ENCODE measurements at regions not wholly inside any gene's neighbourhood (a gene's known extent, or its start where the extent isn't known, plus 50 kb on each side); places are given as distances from the start of the nearest gene placed in this dataset.
"Not testable (repeated sequence)": the region's sequence is repeated elsewhere in the genome, so short reads cannot be mapped to it uniquely, and the experiment has no call there.

DNA sequence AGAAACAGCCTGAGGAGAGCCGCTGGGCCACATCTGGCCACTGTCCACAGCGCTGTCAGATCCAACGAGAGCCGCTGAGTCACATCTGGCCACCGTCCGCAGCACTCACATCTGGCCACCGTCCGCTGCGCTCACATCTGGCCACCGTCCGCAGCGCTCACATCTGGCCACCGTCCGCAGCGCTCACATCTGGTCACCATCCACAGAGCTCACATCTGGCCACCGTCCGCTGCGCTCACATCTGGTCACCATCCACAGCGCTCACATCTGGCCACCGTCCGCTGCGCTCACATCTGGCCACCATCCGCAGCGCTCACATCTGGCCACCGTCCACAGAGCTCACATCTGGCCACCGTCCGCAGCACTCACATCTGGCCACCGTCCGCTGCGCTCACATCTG is 549.3 kb upstream of the B3GAT1 start:
- not testable (repeated sequence) for ATAC-seq

DNA sequence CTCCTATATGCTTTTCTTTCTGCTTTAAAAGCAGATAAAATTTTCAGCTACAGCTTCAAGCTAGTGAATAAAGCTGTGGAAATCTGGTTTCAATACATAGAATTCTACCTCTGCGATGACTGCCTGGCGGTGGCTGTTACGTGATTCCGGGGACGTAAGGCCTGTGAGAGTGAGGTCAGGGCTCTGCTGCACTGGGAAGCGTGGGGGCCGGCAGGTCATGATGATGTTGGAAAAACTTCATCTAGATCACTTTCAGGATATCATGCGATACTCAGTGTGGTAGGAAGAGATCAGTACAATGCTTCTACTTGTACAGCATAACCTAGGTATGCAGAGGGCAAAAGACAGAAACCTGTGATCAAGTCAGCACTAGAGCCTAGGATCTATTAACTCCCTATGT is 546.8 kb upstream of the B3GAT1 start:
- no peak for ATAC-seq
- TF ChIP-seq TCF4 (CRISPR knock-in tag; IDR thresholded peaks at IDR 0.05; ENCODE audit: borderline replicate concordance) (no peak), CSDC2 (CRISPR knock-in tag; IDR thresholded peaks at IDR 0.05) (no peak), GLIS3 (CRISPR knock-in tag; IDR thresholded peaks at IDR 0.05) (no peak), ZNF565 (CRISPR knock-in tag; conservative IDR thresholded peaks at IDR 0.05; ENCODE audit: low read depth) (no peak), ARNTL (CRISPR knock-in tag; IDR thresholded peaks at IDR 0.05; ENCODE audit: borderline replicate concordance, low read depth) (no peak), ZC3H10 (CRISPR knock-in tag; IDR thresholded peaks at IDR 0.05) (no peak), OSR1 (CRISPR knock-in tag; IDR thresholded peaks at IDR 0.05) (no peak), ISL1 (CRISPR knock-in tag; IDR thresholded peaks at IDR 0.05) (no peak), TOX (CRISPR knock-in tag; IDR thresholded peaks at IDR 0.05; ENCODE audit: borderline replicate concordance) (no peak), ZFP30 (CRISPR knock-in tag; IDR thresholded peaks at IDR 0.05) (no peak), ZNF8 (CRISPR knock-in tag; IDR thresholded peaks at IDR 0.05) (no peak)
- TF ChIP-seq, protein P1, sequence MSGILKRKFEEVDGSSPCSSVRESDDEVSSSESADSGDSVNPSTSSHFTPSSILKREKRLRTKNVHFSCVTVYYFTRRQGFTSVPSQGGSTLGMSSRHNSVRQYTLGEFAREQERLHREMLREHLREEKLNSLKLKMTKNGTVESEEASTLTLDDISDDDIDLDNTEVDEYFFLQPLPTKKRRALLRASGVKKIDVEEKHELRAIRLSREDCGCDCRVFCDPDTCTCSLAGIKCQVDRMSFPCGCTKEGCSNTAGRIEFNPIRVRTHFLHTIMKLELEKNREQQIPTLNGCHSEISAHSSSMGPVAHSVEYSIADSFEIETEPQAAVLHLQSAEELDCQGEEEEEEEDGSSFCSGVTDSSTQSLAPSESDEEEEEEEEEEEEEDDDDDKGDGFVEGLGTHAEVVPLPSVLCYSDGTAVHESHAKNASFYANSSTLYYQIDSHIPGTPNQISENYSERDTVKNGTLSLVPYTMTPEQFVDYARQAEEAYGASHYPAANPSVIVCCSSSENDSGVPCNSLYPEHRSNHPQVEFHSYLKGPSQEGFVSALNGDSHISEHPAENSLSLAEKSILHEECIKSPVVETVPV (CRISPR knock-in tag; IDR thresholded peaks at IDR 0.05) = no peak
- TF ChIP-seq, protein P2, sequence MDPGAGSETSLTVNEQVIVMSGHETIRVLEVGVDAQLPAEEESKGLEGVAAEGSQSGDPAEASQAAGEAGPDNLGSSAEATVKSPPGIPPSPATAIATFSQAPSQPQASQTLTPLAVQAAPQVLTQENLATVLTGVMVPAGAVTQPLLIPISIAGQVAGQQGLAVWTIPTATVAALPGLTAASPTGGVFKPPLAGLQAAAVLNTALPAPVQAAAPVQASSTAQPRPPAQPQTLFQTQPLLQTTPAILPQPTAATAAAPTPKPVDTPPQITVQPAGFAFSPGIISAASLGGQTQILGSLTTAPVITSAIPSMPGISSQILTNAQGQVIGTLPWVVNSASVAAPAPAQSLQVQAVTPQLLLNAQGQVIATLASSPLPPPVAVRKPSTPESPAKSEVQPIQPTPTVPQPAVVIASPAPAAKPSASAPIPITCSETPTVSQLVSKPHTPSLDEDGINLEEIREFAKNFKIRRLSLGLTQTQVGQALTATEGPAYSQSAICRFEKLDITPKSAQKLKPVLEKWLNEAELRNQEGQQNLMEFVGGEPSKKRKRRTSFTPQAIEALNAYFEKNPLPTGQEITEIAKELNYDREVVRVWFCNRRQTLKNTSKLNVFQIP (CRISPR knock-in tag; IDR thresholded peaks at IDR 0.05; ENCODE audit: borderline replicate concordance, low read depth) = no peak

DNA sequence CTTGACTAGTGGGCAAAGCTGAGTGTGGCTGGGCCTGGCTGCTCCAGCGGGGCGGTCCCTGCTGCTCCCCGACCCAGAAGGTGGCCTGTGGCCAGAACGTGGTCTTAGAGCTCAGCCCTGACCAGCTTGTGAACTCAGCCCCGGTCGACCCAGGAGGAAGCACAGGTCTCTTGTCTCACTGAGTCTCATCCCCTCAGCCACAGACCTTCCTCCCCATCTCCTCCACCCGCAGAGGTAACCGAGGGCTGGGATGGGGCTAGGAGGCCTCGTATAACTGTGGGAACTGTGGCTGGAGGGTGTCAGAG is 546.2 kb upstream of the B3GAT1 start:
- TF ChIP-seq ZC3H10 (CRISPR knock-in tag; IDR thresholded peaks at IDR 0.05) (no peak), BACH2 (CRISPR knock-in tag; IDR thresholded peaks at IDR 0.05; ENCODE audit: borderline replicate concordance) (no peak), ISL1 (CRISPR knock-in tag; IDR thresholded peaks at IDR 0.05) (no peak), SNAI2 (CRISPR knock-in tag; IDR thresholded peaks at IDR 0.05) (no peak), GLIS3 (CRISPR knock-in tag; IDR thresholded peaks at IDR 0.05) (no peak), RARB (CRISPR knock-in tag; IDR thresholded peaks at IDR 0.05) (no peak), ZNF565 (CRISPR knock-in tag; conservative IDR thresholded peaks at IDR 0.05; ENCODE audit: low read depth) (no peak), ZNF70 (CRISPR knock-in tag; IDR thresholded peaks at IDR 0.05) (no peak)
- TF ChIP-seq, protein P3, sequence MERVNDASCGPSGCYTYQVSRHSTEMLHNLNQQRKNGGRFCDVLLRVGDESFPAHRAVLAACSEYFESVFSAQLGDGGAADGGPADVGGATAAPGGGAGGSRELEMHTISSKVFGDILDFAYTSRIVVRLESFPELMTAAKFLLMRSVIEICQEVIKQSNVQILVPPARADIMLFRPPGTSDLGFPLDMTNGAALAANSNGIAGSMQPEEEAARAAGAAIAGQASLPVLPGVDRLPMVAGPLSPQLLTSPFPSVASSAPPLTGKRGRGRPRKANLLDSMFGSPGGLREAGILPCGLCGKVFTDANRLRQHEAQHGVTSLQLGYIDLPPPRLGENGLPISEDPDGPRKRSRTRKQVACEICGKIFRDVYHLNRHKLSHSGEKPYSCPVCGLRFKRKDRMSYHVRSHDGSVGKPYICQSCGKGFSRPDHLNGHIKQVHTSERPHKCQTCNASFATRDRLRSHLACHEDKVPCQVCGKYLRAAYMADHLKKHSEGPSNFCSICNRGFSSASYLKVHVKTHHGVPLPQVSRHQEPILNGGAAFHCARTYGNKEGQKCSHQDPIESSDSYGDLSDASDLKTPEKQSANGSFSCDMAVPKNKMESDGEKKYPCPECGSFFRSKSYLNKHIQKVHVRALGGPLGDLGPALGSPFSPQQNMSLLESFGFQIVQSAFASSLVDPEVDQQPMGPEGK (CRISPR knock-in tag; IDR thresholded peaks at IDR 0.05; ENCODE audit: borderline replicate concordance) = no peak
- TF ChIP-seq, protein P1 (CRISPR knock-in tag; IDR thresholded peaks at IDR 0.05) = no peak
- TF ChIP-seq, protein P2 (CRISPR knock-in tag; IDR thresholded peaks at IDR 0.05; ENCODE audit: borderline replicate concordance, low read depth) = no peak
- TF ChIP-seq, protein P4, sequence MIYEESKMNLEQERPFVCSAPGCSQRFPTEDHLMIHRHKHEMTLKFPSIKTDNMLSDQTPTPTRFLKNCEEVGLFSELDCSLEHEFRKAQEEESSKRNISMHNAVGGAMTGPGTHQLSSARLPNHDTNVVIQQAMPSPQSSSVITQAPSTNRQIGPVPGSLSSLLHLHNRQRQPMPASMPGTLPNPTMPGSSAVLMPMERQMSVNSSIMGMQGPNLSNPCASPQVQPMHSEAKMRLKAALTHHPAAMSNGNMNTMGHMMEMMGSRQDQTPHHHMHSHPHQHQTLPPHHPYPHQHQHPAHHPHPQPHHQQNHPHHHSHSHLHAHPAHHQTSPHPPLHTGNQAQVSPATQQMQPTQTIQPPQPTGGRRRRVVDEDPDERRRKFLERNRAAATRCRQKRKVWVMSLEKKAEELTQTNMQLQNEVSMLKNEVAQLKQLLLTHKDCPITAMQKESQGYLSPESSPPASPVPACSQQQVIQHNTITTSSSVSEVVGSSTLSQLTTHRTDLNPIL (CRISPR knock-in tag; IDR thresholded peaks at IDR 0.05; ENCODE audit: low read depth) = no peak
- no peak for ATAC-seq
